GM12864 (cell line): ENCODE measurements at regions not wholly inside any gene's neighbourhood (a gene's known extent, or its start where the extent isn't known, plus 50 kb on each side); places are given as distances from the start of the nearest gene placed in this dataset.

Experiments used
- DNase-seq: peaks from one replicate; pipeline ENCODE4 v3.0.0-alpha.2; 2011; ENCODE audit warnings: low read depth
- H3K4me3 ChIP-seq: 2 replicates; pipeline ENCODE4 v1.5.1; 2011; ENCODE audit warnings: mild to moderate bottlenecking, low read depth, low read length, control low read depth
- TF ChIP-seq, protein P1 (sequence below): IDR thresholded peaks from 2 replicates; pipeline ENCODE4 v1.5.1; 2011; ENCODE audit warnings: low read depth, mild to moderate bottlenecking, moderate library complexity, low read length, control low read depth, inconsistent platforms; ENCODE audit errors: missing control alignments

- TF ChIP-seq, protein P1, sequence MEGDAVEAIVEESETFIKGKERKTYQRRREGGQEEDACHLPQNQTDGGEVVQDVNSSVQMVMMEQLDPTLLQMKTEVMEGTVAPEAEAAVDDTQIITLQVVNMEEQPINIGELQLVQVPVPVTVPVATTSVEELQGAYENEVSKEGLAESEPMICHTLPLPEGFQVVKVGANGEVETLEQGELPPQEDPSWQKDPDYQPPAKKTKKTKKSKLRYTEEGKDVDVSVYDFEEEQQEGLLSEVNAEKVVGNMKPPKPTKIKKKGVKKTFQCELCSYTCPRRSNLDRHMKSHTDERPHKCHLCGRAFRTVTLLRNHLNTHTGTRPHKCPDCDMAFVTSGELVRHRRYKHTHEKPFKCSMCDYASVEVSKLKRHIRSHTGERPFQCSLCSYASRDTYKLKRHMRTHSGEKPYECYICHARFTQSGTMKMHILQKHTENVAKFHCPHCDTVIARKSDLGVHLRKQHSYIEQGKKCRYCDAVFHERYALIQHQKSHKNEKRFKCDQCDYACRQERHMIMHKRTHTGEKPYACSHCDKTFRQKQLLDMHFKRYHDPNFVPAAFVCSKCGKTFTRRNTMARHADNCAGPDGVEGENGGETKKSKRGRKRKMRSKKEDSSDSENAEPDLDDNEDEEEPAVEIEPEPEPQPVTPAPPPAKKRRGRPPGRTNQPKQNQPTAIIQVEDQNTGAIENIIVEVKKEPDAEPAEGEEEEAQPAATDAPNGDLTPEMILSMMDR = no peak
- no peak overlapping the region for H3K4me3 ChIP-seq
- DNase-seq = no peak
Observed at GRCh38 chr4:24644983-24645764, 60.8 kb upstream of the DHX15 start.

DNA sequence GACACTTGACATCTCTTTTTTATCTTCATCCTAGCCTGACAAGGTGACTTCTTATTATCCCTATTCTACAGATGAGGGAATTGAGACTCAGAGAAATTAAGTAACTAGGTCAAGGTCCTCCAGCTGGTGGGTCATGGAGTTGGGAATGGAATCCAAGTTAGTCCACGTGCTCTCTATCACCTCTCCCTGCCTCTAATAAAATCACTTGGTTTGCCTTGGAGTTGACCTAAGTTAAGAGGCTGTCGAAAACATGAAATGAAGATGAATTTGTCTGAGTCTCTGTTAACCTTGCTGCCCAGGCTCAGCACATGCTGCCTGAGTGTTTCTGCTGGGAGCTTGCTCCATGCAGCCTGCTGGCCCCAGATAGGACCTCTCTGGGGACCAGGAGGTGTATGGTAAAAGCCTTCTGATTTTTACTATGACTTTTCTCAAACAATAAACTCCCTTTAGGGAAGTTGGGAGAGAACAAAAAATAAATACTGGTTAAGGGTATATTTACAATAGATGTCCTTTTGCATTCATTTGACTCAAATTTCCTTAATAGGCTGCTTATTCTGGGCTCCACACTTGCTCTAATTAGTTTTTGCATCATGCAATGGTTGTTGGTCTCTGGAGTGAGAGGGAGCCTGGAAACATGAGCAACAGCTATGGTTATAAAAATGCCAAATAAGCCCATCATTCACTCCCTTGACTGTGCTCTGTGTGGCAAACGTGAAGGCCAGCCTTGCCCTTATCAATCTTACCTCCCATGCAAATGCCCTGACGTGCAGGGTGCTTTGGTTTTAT, 61.6 kb upstream of the DHX15 start:
- H3K4me3 ChIP-seq = no peak overlapping the region
- TF ChIP-seq, protein P1 = no peak
- no peak for DNase-seq

GRCh38 chr4:24646798-24647460, 62.6 kb upstream of the DHX15 start:
- no peak for DNase-seq
- no peak overlapping the region for H3K4me3 ChIP-seq
- TF ChIP-seq, protein P1 = no peak

GRCh38 chr4:24650849-24651640, 66.7 kb upstream of the DHX15 start:
- H3K4me3 ChIP-seq = no peak overlapping the region
- DNase-seq = no peak
- TF ChIP-seq, protein P1 = no peak

DNA sequence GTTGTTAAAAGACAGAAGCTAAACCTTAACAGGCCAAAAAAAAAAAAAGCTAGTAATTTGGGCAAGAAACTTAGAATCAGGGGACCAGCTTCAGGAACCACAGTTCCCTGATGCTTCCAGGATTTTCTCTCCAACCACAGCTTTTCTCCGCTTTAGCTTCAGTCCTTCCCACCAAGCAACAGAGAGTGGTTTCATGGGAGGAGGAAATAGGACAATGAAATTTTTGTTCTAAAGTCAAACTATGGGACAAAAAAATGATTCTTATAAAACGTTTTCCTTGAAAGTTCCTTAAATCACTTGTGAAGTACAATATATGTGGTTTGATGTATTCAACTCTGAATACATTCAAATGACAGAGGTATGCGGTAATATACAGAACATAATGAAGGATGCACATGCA, 71.0 kb upstream of the DHX15 start:
- H3K4me3 ChIP-seq = no peak overlapping the region
- DNase-seq = no peak
- TF ChIP-seq, protein P1 = no peak

DNA sequence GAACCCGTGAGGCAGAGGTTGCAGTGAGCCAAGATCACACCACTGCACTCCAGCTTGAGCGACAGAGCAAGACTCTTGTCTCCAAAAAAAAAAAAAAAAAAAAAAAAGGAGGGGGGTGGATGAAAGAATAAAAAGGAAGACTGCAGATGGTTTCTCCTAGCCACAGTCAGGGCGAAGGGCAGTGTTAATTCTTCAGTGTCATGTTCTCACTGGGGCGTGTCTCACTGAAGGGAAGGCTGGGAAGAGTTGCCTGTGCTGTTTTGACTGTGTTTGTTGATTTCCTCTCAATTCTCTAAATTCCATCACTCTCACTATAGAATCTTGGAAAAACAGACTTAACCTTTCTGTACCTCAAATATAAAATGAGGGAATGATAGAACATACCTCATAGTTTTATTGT, 71.6 kb upstream of the DHX15 start:
- H3K4me3 ChIP-seq = no peak overlapping the region
- no peak for DNase-seq
- TF ChIP-seq, protein P1 = no peak
